Vagina (tissue), 2 donors: ENCODE measurements at regions not wholly inside any gene's neighbourhood (a gene's known extent, or its start where the extent isn't known, plus 50 kb on each side); places are given as distances from the start of the nearest gene placed in this dataset.

Experiments
- CTCF ChIP-seq, 3 experiments: fragments of 450-650 bp in 2 of 3; fragments of 200-600 bp in 1 of 3; sonication (generic) in 1 of 3; IDR thresholded peaks; one replicate each; pipeline ENCODE4 v1.5.1; 2017 to 2019; ENCODE audit warnings: antibody characterized with exemption in 3 of 3, mild to moderate bottlenecking in 2 of 3, moderate library complexity in 2 of 3
- POLR2A ChIP-seq, 2 donors: fragments of 450-650 bp; IDR thresholded peaks; one replicate each; pipeline ENCODE4 v1.6.1; 2017; ENCODE audit warnings: antibody characterized with exemption in 2 of 2, mild to moderate bottlenecking in 2 of 2, moderate library complexity in 2 of 2
- POLR2AphosphoS5 ChIP-seq, 2 donors: sonication (generic); formaldehyde crosslinking; IDR thresholded peaks; one replicate each; pipeline ENCODE4 v1.9.0; 2017; ENCODE audit warnings: antibody characterized with exemption in 2 of 2, mild to moderate bottlenecking in 2 of 2, low read depth in 1 of 2; ENCODE audit not compliant: insufficient read depth in 1 of 2

GRCh38 chr5:20463206-20463605 lies 475.2 kb upstream of the CDH18 start:
- TF ChIP-seq CTCF (IDR thresholded peaks at IDR 0.05) (no peak), POLR2A (IDR thresholded peaks at IDR 0.05) (no peak), POLR2AphosphoS5 (IDR thresholded peaks at IDR 0.05; ENCODE audit: insufficient read depth in 1 of 2, low read depth in 1 of 2) (no peak)
